ENCODE measurements at regions not wholly inside any gene's neighbourhood (a gene's known extent, or its start where the extent isn't known, plus 50 kb on each side); places are given as distances from the start of the nearest gene placed in this dataset.
"Not testable (repeated sequence)": the region's sequence is repeated elsewhere in the genome, so short reads cannot be mapped to it uniquely, and the experiment has no call there.

- DNase-seq, result no peak
Observed at GRCh38 chr3:168975576-168975975, 687.9 kb downstream of the MECOM start.

GRCh38 chr3:168974617-168975403, 688.7 kb downstream of the MECOM start:
- DNase-seq, result no peak

DNA sequence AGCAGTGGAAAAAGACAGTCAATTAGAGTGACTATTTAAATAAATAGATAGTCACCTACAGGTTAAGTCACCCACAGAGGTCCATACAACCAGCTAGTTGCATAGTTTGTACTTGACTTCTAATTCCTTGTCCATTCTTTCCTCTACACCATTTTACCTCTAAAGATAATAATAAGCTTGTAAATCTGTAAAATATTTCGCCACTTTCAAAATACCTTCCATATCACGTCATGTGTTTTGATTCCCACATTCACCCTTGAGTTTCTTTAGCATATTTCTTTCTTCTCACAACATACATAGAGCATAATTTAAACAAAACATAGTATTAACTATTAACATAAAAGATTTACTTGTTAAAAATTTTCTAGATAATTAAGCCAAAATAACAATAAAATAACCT, 689.6 kb downstream of the MECOM start:
- DNase-seq, result no peak

DNA sequence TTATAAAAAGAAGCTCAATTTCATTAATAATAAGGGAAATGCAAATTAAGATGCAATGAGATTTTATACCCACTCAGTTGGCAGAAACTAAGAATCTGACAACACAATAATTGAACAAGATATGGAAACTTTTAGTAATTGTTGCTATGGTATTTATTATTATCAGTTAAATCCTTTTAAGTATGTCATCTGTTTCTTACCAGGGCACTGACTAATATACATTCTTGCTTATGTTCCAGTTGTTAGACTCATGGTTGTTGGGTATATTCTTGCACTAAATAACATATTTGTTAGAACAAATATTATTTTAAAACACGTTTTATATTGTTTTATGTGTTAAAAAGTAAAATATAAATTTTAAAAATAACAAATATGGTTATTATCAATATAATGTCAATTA, 690.3 kb downstream of the MECOM start:
- no peak for DNase-seq

DNA sequence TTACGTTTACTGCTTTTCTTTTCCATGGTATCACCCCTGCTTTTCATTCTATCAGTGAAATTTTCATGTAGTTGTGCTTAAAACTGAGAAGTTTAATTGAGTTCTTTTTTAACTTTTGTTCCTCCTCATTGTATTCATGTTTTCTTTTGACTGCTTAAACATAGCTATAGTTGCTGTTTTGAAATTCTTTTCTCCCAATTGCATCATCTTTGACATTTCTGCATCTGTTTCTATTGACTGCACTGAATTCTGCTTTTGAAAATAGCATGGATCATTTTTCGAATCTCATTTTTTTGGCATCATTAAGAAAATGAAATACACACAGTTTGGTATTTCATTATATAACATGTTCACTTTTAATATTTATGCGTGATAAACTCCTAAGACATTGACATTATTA, 694.9 kb downstream of the MECOM start:
- no peak for DNase-seq

GRCh38 chr3:168964736-168965135, 698.8 kb downstream of the MECOM start:
- DNase-seq, result no peak

- DNase-seq, result no peak
Observed at GRCh38 chr3:168961271-168961670, 702.2 kb downstream of the MECOM start.

- DNase-seq, result no peak
Observed at GRCh38 chr3:168959731-168960130, 703.8 kb downstream of the MECOM start.

DNA sequence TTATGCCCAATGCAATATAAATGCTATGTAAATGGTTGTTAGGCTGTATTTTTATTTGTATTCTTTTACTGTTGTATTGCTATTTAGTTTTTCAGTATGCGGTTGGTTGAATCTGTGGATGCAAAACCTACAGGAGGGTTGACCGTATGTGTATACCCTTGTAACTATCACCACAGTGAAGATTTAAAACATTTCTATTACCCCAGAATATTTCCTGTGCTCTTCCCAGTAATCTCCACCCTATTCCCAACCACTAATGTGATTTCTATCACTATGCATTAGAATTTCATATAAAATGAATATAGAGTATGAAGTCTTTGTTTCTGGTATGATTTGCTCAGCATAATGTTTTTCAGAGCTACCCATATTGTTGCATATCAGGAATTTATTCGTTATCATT, 705.0 kb downstream of the MECOM start:
- DNase-seq, result no peak

GRCh38 chr3:168956076-168956475, 707.4 kb downstream of the MECOM start:
- no peak for DNase-seq

- DNase-seq, result no peak
Observed at GRCh38 chr3:168952551-168952950, 711.0 kb downstream of the MECOM start.

GRCh38 chr3:168951884-168952283, 711.6 kb downstream of the MECOM start:
- no peak for DNase-seq

GRCh38 chr3:168951368-168951767, 712.1 kb downstream of the MECOM start:
- DNase-seq, result no peak

GRCh38 chr3:168950622-168951021, 712.9 kb downstream of the MECOM start:
- no peak for DNase-seq

DNA sequence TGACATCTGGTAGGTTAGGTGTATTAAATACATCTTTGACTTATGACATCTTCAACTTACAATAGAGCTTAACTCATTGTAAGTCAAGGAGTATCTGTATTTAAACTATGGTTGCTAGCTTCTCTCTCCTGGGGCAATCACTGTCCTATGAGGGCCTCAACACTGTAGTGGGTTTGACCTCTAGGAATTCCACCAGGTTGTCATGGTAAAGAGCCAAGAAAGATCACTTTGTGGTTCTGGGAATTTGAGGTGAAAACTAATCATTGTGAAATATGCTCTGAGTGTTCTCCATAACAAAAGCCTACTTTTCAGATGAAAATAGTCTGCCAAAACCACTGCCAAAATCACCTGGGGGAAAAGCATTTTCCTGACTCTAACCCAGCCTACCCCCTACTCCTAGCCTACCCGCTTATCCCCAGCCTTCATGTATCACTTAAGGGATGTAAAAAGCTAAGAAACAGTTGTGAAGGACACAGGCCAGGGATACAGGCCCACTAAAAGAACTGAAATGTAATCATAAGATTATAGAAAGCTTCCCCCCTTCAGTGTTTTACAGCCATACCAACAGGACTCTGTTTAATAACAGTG, 723.8 kb downstream of the MECOM start:
- DNase-seq, result no peak

- DNase-seq, result no peak
Observed at GRCh38 chr3:168933614-168934013, 729.9 kb downstream of the MECOM start.

- not testable (repeated sequence) for DNase-seq
Observed at GRCh38 chr3:168929997-168930396, 733.5 kb downstream of the MECOM start.

DNA sequence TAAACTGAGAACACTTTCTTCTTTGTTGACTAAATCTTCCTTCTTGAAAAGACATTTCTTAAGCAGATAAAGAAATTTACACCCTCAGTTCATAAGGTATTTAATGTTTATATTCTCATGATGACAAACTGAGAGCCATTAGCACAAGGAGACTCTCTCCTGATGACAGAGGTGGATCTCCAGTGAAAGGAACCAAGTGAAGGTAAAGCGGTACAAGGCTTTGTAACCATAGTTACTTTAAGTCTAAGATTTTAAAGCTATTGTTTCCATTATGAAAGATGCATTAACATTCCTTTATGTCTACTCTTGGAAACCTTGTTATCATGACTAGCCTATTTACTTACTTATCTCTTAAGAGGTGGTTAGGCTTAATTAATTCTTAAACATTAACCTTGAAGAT, 737.1 kb downstream of the MECOM start:
- no peak for DNase-seq

- no peak for DNase-seq
Observed at GRCh38 chr3:168925568-168925967, 737.9 kb downstream of the MECOM start.

DNA sequence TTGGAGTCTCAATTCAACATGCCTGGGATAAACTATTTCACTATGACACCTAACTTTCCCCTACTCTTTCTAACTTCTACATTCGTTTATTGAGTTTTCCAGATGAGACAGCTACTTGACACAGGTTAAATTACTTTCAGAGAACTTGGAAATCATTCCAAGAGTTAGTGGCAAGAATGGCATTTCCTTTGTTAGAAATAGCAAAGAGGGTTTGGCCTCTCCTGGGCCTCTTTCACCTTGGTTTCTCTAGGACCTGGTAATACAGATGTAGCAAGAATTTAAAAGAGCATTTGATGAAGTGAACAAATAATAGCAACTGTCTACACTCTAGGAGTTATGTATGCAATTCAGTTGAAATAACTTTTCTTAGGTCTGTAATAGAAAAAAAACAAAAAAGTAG, 748.9 kb downstream of the MECOM start:
- DNase-seq, result no peak

DNA sequence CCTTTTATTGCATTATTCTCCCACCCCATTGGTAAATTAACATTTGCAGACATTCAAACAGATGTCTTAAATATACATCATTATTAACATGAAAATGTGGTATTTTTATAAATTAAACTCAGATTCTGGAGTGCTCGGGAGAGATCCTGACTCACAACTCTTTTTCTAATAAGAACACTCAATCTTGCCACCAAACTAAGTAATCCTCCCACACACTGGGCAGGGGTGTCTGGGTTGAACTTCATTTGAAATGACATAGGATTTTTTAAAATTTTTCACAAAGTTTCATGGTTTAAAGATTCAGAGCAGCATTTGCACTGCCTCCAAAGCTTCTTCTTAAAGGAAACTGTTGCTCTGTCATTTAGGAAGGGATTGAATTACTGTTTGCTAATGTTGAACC, 754.3 kb downstream of the MECOM start:
- DNase-seq, result no peak

DNA sequence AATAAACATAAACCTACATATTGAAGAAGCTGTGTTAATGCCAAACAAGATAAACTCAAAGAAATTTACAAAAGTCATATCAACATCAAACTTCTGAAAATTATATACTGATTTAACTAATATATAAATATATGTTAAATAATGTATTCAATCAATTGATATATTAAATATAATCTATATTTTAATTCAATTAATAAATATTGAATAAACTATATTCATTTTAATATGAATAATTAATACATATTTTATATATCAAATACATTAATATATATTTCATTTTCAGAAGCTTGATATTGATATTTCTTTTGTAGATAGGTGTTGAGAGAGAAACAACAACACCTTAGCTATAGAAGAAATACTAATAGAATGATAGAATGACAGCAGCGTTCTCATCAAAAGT, 768.1 kb downstream of the MECOM start:
- no peak for DNase-seq

- DNase-seq, result no peak
Observed at GRCh38 chr3:168894214-168894613, 769.3 kb downstream of the MECOM start.

DNA sequence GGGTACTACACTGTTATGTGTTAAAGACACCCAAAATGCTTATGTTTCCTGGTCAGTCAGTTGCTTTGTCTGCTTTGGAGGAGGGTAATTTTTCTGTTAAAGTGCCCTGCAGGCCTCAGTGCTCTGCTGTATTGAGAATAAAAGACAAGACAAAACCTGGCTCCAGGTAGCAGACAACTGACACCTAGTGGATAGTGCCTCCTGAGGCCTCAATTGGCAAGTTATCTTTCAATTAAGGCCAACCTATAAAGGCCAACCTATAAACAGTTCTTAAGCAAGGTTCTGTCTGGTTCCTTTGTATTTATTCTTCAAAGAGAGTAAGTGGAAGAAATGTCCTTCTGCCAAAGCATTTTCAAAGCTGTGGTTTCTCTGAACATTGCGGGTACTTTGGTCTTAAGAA, 773.8 kb downstream of the MECOM start:
- DNase-seq, result no peak

DNA sequence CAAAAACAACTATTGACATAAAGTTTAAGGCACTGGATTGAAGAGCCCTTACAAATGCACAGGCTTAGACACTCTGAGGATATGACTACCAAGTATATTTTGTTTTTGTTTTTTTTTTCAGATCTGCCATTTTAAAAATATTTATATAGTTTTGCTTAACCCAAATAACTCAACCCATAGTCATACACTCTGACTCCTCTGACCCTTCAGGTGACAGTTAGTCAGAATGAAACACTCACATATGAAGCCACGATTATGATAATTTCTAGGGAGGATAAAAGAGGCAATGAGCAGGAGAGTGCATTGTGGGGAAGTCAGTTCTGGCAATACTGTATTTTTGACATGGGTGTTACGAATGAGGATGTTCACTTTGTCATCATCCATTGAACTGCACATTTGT, 774.7 kb downstream of the MECOM start:
- no peak for DNase-seq
